RPMI8226 (cell line): ENCODE measurements at regions not wholly inside any gene's neighbourhood (a gene's known extent, or its start where the extent isn't known, plus 50 kb on each side); places are given as distances from the start of the nearest gene placed in this dataset.

Source experiments
- DNase-seq: peaks from one replicate; pipeline ENCODE4 v3.0.0-alpha.2; 2015

- no peak for DNase-seq
Measured at GRCh38 chr5:98085593-98085992, 687.9 kb upstream of the RGMB start.

- no peak for DNase-seq
Measured at GRCh38 chr5:98095072-98095471, 678.4 kb upstream of the RGMB start.

GRCh38 chr5:98096155-98096554 lies 677.3 kb upstream of the RGMB start:
- DNase-seq, result no peak

- DNase-seq, result no peak
Measured at GRCh38 chr5:98099448-98100105, 673.9 kb upstream of the RGMB start.

GRCh38 chr5:98101131-98101530 lies 672.3 kb upstream of the RGMB start:
- DNase-seq, result no peak

GRCh38 chr5:98102936-98103335 lies 670.5 kb upstream of the RGMB start:
- DNase-seq, result no peak

GRCh38 chr5:98103807-98104206 lies 669.7 kb upstream of the RGMB start:
- no peak for DNase-seq

GRCh38 chr5:98104454-98105188 lies 668.8 kb upstream of the RGMB start:
- DNase-seq, result no peak

- no peak for DNase-seq
Measured at GRCh38 chr5:98105681-98106080, 667.8 kb upstream of the RGMB start.

GRCh38 chr5:98106116-98107031 lies 667.1 kb upstream of the RGMB start:
- DNase-seq, result no peak

GRCh38 chr5:98108497-98108896 lies 665.0 kb upstream of the RGMB start:
- DNase-seq, result no peak

GRCh38 chr5:98109561-98110006 lies 663.9 kb upstream of the RGMB start:
- DNase-seq, result no peak

GRCh38 chr5:98110282-98110691 lies 663.2 kb upstream of the RGMB start:
- DNase-seq, result no peak

GRCh38 chr5:98110791-98111190 lies 662.7 kb upstream of the RGMB start:
- DNase-seq, result no peak

- no peak for DNase-seq
Measured at GRCh38 chr5:98111686-98112085, 661.8 kb upstream of the RGMB start.

- DNase-seq, result peak; percentile 15
Measured at GRCh38 chr5:98121036-98121936, 652.2 kb upstream of the RGMB start.

- no peak for DNase-seq
Measured at GRCh38 chr5:98128271-98128670, 645.2 kb upstream of the RGMB start.

- DNase-seq, result no peak
Measured at GRCh38 chr5:98128846-98129245, 644.6 kb upstream of the RGMB start.

- no peak for DNase-seq
Measured at GRCh38 chr5:98130261-98131035, 643.0 kb upstream of the RGMB start.

GRCh38 chr5:98144116-98144515 lies 629.3 kb upstream of the RGMB start:
- DNase-seq, result no peak

GRCh38 chr5:98144710-98145109 lies 628.8 kb upstream of the RGMB start:
- no peak for DNase-seq

GRCh38 chr5:98157368-98157767 lies 616.1 kb upstream of the RGMB start:
- DNase-seq, result no peak
